GM21723 (cell line): ENCODE measurements at regions not wholly inside any gene's neighbourhood (a gene's known extent, or its start where the extent isn't known, plus 50 kb on each side); places are given as distances from the start of the nearest gene placed in this dataset.
"Not testable (repeated sequence)": the region's sequence is repeated elsewhere in the genome, so short reads cannot be mapped to it uniquely, and the experiment has no call there.

Experiments used
- ATAC-seq: cut with Tn5 transposase; IDR thresholded peaks from one replicate; pipeline ENCODE4 v1.9.1; 2021; ENCODE audit warnings: mild to moderate bottlenecking, moderate library complexity; ENCODE audit not compliant: unreplicated experiment

- ATAC-seq = no peak
These were observed 66.6 kb downstream of the LACC1 start for GRCh38 chr13:43946281-43946680.

GRCh38 chr13:43947897-43948458, 68.3 kb downstream of the LACC1 start:
- no peak for ATAC-seq

- ATAC-seq = no peak
These were observed 73.7 kb downstream of the LACC1 start for GRCh38 chr13:43953370-43953769.

GRCh38 chr13:43956975-43957374, 77.3 kb downstream of the LACC1 start:
- not testable (repeated sequence) for ATAC-seq

GRCh38 chr13:43959291-43959690, 79.6 kb downstream of the LACC1 start:
- no peak for ATAC-seq

GRCh38 chr13:43961909-43962308, 82.2 kb downstream of the LACC1 start:
- no peak for ATAC-seq

GRCh38 chr13:43963726-43964125, 84.0 kb downstream of the LACC1 start:
- no peak for ATAC-seq

- ATAC-seq = no peak
These were observed 85.2 kb downstream of the LACC1 start for GRCh38 chr13:43964698-43965458.

- no peak for ATAC-seq
These were observed 85.7 kb downstream of the LACC1 start for GRCh38 chr13:43965459-43965845.

- ATAC-seq = not testable (repeated sequence)
These were observed 88.7 kb downstream of the LACC1 start for GRCh38 chr13:43968251-43968942.

- ATAC-seq = not testable (repeated sequence)
These were observed 89.4 kb downstream of the LACC1 start for GRCh38 chr13:43968943-43969690.

GRCh38 chr13:43969919-43970318, 90.2 kb downstream of the LACC1 start:
- ATAC-seq = not testable (repeated sequence)

GRCh38 chr13:43970520-43971242, 91.0 kb downstream of the LACC1 start:
- not testable (repeated sequence) for ATAC-seq

GRCh38 chr13:43971324-43971723, 91.6 kb downstream of the LACC1 start:
- ATAC-seq = not testable (repeated sequence)

GRCh38 chr13:43977911-43978310, 98.2 kb downstream of the LACC1 start:
- no peak for ATAC-seq

- no peak for ATAC-seq
These were observed 99.0 kb downstream of the LACC1 start for GRCh38 chr13:43978688-43979087.

- ATAC-seq = no peak
These were observed 99.8 kb downstream of the LACC1 start for GRCh38 chr13:43979492-43979891.

GRCh38 chr13:43980587-43980986, 100.9 kb downstream of the LACC1 start:
- ATAC-seq = no peak

GRCh38 chr13:43981091-43981490, 101.4 kb downstream of the LACC1 start:
- ATAC-seq = no peak

- ATAC-seq = no peak
These were observed 102.0 kb downstream of the LACC1 start for GRCh38 chr13:43981512-43982301.
